Uterus (tissue), 2 donors: ENCODE measurements at regions not wholly inside any gene's neighbourhood (a gene's known extent, or its start where the extent isn't known, plus 50 kb on each side); places are given as distances from the start of the nearest gene placed in this dataset.

ENCODE experiments used
- POLR2A ChIP-seq, 2 donors: fragments of 450-650 bp; IDR thresholded peaks; one replicate each; pipeline ENCODE4 v1.6.1; 2016; ENCODE audit warnings: antibody characterized with exemption in 2 of 2, mild to moderate bottlenecking in 1 of 2, moderate library complexity in 1 of 2
- TF ChIP-seq, protein P1 (sequence below), 4 experiments: fragments of 200-600 bp in 2 of 4; fragments of 450-650 bp in 2 of 4; sonication (generic) in 2 of 4; IDR thresholded peaks; one replicate each; pipeline ENCODE4 v1.5.1; 2016 to 2019; ENCODE audit warnings: antibody characterized with exemption in 4 of 4, mild to moderate bottlenecking in 2 of 4, moderate library complexity in 1 of 4

DNA sequence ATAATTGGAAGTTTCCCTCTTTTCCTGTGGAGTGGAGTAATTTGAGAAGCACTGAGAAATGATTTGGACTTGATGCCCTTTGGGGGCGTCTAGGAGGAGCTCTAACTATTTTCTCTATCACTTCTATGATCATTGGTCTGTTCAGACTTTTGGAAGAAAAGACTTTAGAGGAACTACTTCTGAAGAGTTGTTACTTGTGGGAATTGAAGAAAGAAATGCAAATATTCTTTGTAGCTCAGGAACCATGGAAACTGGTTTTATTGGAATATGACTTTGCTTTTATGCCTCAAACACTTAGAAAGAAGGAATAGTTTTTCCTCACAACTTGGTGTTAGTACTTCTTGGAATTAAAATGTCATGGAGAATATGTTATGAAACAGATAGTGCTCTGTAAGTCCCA is 122.0 kb upstream of the ALDH1A3 start:
- TF ChIP-seq POLR2A (IDR thresholded peaks at IDR 0.05), result no peak
- TF ChIP-seq, protein P1, sequence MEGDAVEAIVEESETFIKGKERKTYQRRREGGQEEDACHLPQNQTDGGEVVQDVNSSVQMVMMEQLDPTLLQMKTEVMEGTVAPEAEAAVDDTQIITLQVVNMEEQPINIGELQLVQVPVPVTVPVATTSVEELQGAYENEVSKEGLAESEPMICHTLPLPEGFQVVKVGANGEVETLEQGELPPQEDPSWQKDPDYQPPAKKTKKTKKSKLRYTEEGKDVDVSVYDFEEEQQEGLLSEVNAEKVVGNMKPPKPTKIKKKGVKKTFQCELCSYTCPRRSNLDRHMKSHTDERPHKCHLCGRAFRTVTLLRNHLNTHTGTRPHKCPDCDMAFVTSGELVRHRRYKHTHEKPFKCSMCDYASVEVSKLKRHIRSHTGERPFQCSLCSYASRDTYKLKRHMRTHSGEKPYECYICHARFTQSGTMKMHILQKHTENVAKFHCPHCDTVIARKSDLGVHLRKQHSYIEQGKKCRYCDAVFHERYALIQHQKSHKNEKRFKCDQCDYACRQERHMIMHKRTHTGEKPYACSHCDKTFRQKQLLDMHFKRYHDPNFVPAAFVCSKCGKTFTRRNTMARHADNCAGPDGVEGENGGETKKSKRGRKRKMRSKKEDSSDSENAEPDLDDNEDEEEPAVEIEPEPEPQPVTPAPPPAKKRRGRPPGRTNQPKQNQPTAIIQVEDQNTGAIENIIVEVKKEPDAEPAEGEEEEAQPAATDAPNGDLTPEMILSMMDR (IDR thresholded peaks at IDR 0.05), result no peak
